GM12892 (cell line): ENCODE measurements at regions not wholly inside any gene's neighbourhood (a gene's known extent, or its start where the extent isn't known, plus 50 kb on each side); places are given as distances from the start of the nearest gene placed in this dataset.

Experiments
- POLR2A ChIP-seq: IDR thresholded peaks from 2 replicates; pipeline ENCODE4 v1.6.1; 2011; ENCODE audit warnings: low read depth, low read length, control low read depth
- TAF1 ChIP-seq: IDR thresholded peaks from 2 replicates; pipeline ENCODE4 v1.6.1; 2011; ENCODE audit warnings: low read depth, mild to moderate bottlenecking, control low read depth, low read length, borderline replicate concordance

DNA sequence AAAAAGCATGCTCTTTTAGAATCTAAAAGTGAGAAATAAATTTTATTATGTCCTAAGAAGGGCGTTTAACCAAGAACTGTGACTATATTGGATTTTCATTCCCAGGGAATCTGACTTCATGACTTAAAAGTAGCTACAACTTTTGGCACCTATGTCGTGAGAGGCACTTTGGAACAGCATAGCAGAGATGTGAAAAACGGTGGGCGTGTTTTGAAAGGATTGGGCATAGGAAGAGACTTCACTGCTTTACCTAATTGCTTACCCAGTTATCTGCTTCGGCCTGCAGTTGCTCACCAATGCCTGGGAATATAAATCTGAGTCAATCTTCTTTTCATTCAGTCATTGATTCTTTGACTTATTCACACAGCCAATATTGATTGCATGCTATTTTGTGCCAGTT, 363.4 kb downstream of the DNAH5 start:
- TF ChIP-seq TAF1, result no peak
- TF ChIP-seq POLR2A, result no peak
